Ascending aorta (tissue), 2 donors: ENCODE measurements at regions not wholly inside any gene's neighbourhood (a gene's known extent, or its start where the extent isn't known, plus 50 kb on each side); places are given as distances from the start of the nearest gene placed in this dataset.

Experiments used
- DNase-seq, 2 donors: peaks; one replicate each; pipeline ENCODE4 v3.0.0-alpha.2; 2019; ENCODE audit warnings: low spot score in 2 of 2
- H3K27ac ChIP-seq, 2 donors: fragments of 200-600 bp; sonication (generic); one replicate each; pipeline ENCODE4 v1.5.1; 2016 to 2017; ENCODE audit warnings: mild to moderate bottlenecking in 1 of 2
- H3K27me3 ChIP-seq: fragments of 200-600 bp; sonication (generic); one replicate; pipeline ENCODE4 v1.5.1; 2017
- H3K36me3 ChIP-seq, 2 donors: fragments of 200-600 bp; sonication (generic); one replicate each; pipeline ENCODE4 v1.5.1; 2016
- H3K4me1 ChIP-seq, 2 donors: fragments of 200-600 bp; sonication (generic); one replicate each; pipeline ENCODE4 v1.5.1; 2016 to 2017; ENCODE audit warnings: mild to moderate bottlenecking in 1 of 2
- H3K4me3 ChIP-seq, 2 donors: fragments of 200-600 bp; sonication (generic); one replicate each; pipeline ENCODE4 v1.5.1; 2016 to 2017; ENCODE audit warnings: mild to moderate bottlenecking in 1 of 2
- H3K9me3 ChIP-seq, 2 donors: fragments of 200-600 bp; sonication (generic); one replicate each; pipeline ENCODE4 v1.5.1; 2016
- intact Hi-C: fragments of 100-400 bp; cut with DNase I; formaldehyde crosslinking; loops from one replicate; pipeline ENCODE4 v1.15.1; 2023
- TF ChIP-seq, protein P1 (sequence below), 3 experiments: fragments of 200-600 bp in 2 of 3; fragments of 450-650 bp in 1 of 3; sonication (generic) in 2 of 3; IDR thresholded peaks; one replicate each; pipeline ENCODE4 v1.5.1; 2016 to 2019; ENCODE audit warnings: antibody characterized with exemption in 3 of 3, mild to moderate bottlenecking in 1 of 3, moderate library complexity in 1 of 3

DNA sequence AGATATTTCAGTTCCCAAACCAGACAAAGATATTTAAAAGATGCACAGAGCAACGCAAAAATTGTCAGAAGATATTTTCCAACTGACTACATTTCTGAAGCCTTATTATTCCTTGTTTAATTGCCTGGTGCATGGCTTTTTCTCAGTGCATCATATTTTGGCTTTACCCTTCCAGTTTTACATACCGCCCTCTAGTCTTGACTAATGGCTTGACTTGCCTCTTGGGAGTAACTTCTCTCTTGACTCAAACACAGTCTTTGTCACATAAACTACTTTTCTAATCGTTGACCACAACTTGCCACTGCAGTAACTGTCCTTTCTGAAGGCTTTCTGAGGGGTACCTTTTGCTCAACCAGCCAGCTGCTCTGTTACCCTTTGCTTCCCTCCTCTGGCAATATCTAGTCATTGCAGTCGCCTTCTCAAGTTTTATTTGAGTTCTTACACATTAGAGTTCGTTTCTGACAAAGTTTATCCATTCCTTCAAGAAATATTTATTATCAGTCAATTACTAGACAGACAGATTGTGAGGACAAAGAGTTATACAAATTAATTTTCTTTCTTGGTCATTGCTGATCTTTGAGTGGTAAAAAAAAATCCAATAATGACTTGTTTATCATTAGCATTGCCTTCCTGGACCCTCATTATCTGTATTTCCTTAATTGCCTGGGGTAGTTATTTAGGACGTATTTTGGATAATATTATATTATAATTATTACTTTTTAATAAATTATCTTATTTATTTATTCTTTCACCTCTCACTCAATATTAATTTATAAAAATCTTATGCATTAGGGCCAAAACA lies 506.9 kb upstream of the PCDH10 start:
- H3K9me3 ChIP-seq: no peaks in the 10 kb centered on the region
- H3K27me3 ChIP-seq: no peaks in the 10 kb centered on the region
- no peak overlapping the region for H3K27ac ChIP-seq
- TF ChIP-seq, protein P1, sequence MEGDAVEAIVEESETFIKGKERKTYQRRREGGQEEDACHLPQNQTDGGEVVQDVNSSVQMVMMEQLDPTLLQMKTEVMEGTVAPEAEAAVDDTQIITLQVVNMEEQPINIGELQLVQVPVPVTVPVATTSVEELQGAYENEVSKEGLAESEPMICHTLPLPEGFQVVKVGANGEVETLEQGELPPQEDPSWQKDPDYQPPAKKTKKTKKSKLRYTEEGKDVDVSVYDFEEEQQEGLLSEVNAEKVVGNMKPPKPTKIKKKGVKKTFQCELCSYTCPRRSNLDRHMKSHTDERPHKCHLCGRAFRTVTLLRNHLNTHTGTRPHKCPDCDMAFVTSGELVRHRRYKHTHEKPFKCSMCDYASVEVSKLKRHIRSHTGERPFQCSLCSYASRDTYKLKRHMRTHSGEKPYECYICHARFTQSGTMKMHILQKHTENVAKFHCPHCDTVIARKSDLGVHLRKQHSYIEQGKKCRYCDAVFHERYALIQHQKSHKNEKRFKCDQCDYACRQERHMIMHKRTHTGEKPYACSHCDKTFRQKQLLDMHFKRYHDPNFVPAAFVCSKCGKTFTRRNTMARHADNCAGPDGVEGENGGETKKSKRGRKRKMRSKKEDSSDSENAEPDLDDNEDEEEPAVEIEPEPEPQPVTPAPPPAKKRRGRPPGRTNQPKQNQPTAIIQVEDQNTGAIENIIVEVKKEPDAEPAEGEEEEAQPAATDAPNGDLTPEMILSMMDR (IDR thresholded peaks at IDR 0.05): peak in 2 of 3 experiments; percentile 22 to 42
- H3K4me1 ChIP-seq: no peaks in the 10 kb centered on the region
- intact Hi-C loops: no loop called here
- no peak for DNase-seq
- no peak overlapping the region for H3K4me3 ChIP-seq
- H3K36me3 ChIP-seq: no peaks in the 10 kb centered on the region

DNA sequence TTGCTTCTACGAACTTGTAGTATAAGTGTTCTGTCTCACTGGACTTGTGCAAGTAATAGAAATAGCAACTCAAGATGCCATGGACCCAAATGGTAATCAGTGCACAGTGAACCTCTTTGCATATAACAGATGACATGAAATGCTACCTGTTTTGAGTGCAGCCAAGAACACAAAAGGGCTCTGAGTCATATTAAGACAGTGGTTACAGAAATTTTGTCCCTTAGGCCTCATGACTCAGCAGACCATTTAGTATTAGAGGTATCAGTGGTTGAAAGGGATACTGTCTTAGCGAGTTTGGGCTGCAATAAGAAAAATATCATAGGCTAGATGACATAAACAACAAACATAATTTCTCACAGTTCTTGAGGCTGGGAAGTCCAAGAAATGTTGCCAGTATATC lies 502.9 kb upstream of the PCDH10 start:
- H3K4me3 ChIP-seq: no peak overlapping the region
- no peak for DNase-seq
- intact Hi-C loops: no loop called here
- H3K4me1 ChIP-seq: no peaks in the 10 kb centered on the region
- TF ChIP-seq, protein P1 (IDR thresholded peaks at IDR 0.05): no peak
- no peaks in the 10 kb centered on the region for H3K36me3 ChIP-seq
- no peaks in the 10 kb centered on the region for H3K27me3 ChIP-seq
- H3K27ac ChIP-seq: no peak overlapping the region
- H3K9me3 ChIP-seq: no peaks in the 10 kb centered on the region

DNA sequence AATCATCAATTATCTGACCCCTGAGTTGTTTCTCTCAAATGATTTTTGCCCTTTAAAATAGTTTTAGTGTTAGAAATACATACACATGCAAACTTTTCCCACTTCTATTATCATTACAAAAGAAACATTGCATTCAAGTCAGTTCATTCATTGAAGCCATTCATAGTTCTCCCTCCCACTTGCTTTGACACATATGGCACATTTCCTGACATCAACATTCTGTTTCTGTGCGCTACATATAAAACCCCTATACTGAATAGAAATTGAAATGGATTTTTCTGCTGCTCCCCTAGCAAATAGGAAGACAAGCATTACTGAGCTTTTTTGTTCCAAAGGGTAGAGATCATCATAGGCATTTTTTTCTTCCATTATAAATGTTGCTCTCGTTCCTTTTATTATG lies 497.9 kb upstream of the PCDH10 start:
- DNase-seq: no peak
- no peaks in the 10 kb centered on the region for H3K27me3 ChIP-seq
- H3K36me3 ChIP-seq: no peaks in the 10 kb centered on the region
- no peak overlapping the region for H3K4me3 ChIP-seq
- TF ChIP-seq, protein P1 (IDR thresholded peaks at IDR 0.05): no peak
- H3K9me3 ChIP-seq: no peaks in the 10 kb centered on the region
- intact Hi-C loops: no loop called here
- no peak overlapping the region for H3K27ac ChIP-seq
- H3K4me1 ChIP-seq: no peaks in the 10 kb centered on the region

DNA sequence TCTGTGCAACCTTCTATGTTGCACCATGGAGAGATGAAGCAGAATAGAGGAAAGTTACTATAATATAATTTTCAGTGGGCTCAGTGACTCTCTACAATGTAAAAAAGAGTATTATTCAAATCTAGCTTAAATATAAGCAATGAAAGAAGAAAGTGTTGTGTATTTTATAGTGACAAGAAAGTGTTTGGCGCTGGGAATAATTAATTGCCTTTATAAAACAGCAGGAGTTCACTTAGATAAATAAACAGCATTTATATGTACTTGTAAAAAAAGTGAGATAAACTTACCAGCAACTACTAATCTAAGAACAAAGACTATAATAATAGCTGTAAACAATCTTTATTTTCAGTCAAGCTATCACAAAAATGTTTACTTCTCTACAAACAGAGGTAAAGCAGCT lies 488.9 kb upstream of the PCDH10 start:
- intact Hi-C loops: no loop called here

DNA sequence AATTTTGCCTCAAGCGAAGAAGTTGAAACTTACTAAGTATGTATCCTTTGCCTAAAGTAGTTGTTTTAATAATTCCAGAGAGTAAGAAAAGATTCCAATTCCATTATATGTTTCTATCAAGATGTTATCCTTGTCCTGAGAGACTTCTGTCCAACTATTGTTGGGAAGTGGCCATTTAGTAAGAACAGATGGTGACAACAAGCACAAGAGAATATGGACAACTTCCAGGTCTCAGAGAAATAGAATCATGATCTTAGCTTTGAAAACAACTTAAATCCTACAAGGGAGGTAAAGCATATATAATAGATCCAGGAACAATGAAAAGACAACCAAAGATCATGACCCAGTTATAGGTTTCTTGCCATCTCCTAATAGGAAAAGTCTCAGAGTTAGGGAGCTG lies 486.6 kb upstream of the PCDH10 start:
- Histone ChIP-seq H3K4me3 (no peak overlapping the region), H3K4me1 (no peaks in the 10 kb centered on the region), H3K36me3 (no peaks in the 10 kb centered on the region), H3K27ac (no peak overlapping the region), H3K27me3 (no peaks in the 10 kb centered on the region), H3K9me3 (no peaks in the 10 kb centered on the region)
- intact Hi-C loops: no loop called here
- no peak for DNase-seq
- TF ChIP-seq, protein P1 (IDR thresholded peaks at IDR 0.05): no peak

More for the DNA sequence above, 488.9 kb upstream of the PCDH10 start:
- TF ChIP-seq, protein P1 (IDR thresholded peaks at IDR 0.05): no peak
- DNase-seq: no peak
- Histone ChIP-seq H3K9me3 (no peaks in the 10 kb centered on the region), H3K4me3 (no peak overlapping the region), H3K27ac (no peak overlapping the region), H3K27me3 (no peaks in the 10 kb centered on the region), H3K36me3 (no peaks in the 10 kb centered on the region), H3K4me1 (no peaks in the 10 kb centered on the region)
